HG02840 (cell line): ENCODE measurements at regions not wholly inside any gene's neighbourhood (a gene's known extent, or its start where the extent isn't known, plus 50 kb on each side); places are given as distances from the start of the nearest gene placed in this dataset.

ENCODE experiments used
- ATAC-seq: cut with Tn5 transposase; IDR thresholded peaks from one replicate; pipeline ENCODE4 v1.9.1; 2021; ENCODE audit warnings: mild to moderate bottlenecking, moderate library complexity, moderate number of reproducible peaks; ENCODE audit not compliant: unreplicated experiment, low FRiP score

GRCh38 chr10:10642751-10643150 is 374.9 kb upstream of the CELF2 start:
- ATAC-seq: no peak

GRCh38 chr10:10644008-10644646 is 373.5 kb upstream of the CELF2 start:
- ATAC-seq: no peak

- no peak for ATAC-seq
These were observed 372.8 kb upstream of the CELF2 start for GRCh38 chr10:10644676-10645385.

GRCh38 chr10:10647331-10647730 is 370.3 kb upstream of the CELF2 start:
- no peak for ATAC-seq

GRCh38 chr10:10657139-10657760 is 360.4 kb upstream of the CELF2 start:
- no peak for ATAC-seq

GRCh38 chr10:10658172-10658785 is 359.4 kb upstream of the CELF2 start:
- ATAC-seq: no peak

GRCh38 chr10:10660054-10660453 is 357.6 kb upstream of the CELF2 start:
- no peak for ATAC-seq

GRCh38 chr10:10661176-10661575 is 356.5 kb upstream of the CELF2 start:
- ATAC-seq: no peak

GRCh38 chr10:10662716-10663408 is 354.8 kb upstream of the CELF2 start:
- no peak for ATAC-seq

- no peak for ATAC-seq
These were observed 354.1 kb upstream of the CELF2 start for GRCh38 chr10:10663622-10664021.

GRCh38 chr10:10665750-10666149 is 351.9 kb upstream of the CELF2 start:
- no peak for ATAC-seq

- ATAC-seq: no peak
These were observed 350.2 kb upstream of the CELF2 start for GRCh38 chr10:10667466-10667865.

GRCh38 chr10:10676972-10677371 is 340.7 kb upstream of the CELF2 start:
- no peak for ATAC-seq

- no peak for ATAC-seq
These were observed 340.2 kb upstream of the CELF2 start for GRCh38 chr10:10677479-10677878.

- no peak for ATAC-seq
These were observed 337.2 kb upstream of the CELF2 start for GRCh38 chr10:10680496-10680895.

- ATAC-seq: no peak
These were observed 332.7 kb upstream of the CELF2 start for GRCh38 chr10:10684972-10685371.

GRCh38 chr10:10685566-10685965 is 332.1 kb upstream of the CELF2 start:
- no peak for ATAC-seq

GRCh38 chr10:10687751-10688150 is 329.9 kb upstream of the CELF2 start:
- no peak for ATAC-seq

- no peak for ATAC-seq
These were observed 318.2 kb upstream of the CELF2 start for GRCh38 chr10:10699427-10699826.

GRCh38 chr10:10701084-10701611 is 316.5 kb upstream of the CELF2 start:
- ATAC-seq: no peak

GRCh38 chr10:10702211-10702610 is 315.5 kb upstream of the CELF2 start:
- ATAC-seq: no peak
